K562 (cell line): ENCODE measurements at regions not wholly inside any gene's neighbourhood (a gene's known extent, or its start where the extent isn't known, plus 50 kb on each side); places are given as distances from the start of the nearest gene placed in this dataset.

Experiments used
- ARID4B ChIP-seq: sonication (generic); formaldehyde crosslinking; IDR thresholded peaks from 2 replicates; pipeline ENCODE4 v1.8.0; 2022; ENCODE audit warnings: mild to moderate bottlenecking, missing genetic modification reagents
- CSDE1 ChIP-seq, 2 experiments: fragments of 450-650 bp; IDR thresholded peaks; 2 replicates each; pipeline ENCODE4 v1.6.1; 2016; ENCODE audit warnings: mild to moderate bottlenecking in 1 of 2
- E2F6 ChIP-seq, 2 experiments: IDR thresholded peaks; 2 replicates each; pipeline ENCODE4 v1.6.1; 2011; ENCODE audit warnings: borderline replicate concordance in 1 of 2, control low read depth in 1 of 2, low read depth in 1 of 2, low read length in 1 of 2, mild to moderate bottlenecking in 1 of 2, mixed read lengths in 1 of 2, moderate library complexity in 1 of 2; ENCODE audit not compliant: insufficient read depth in 1 of 2, insufficient read length in 1 of 2, poor library complexity in 1 of 2, severe bottlenecking in 1 of 2; ENCODE audit errors: extremely low read depth in 1 of 2
- E4F1 ChIP-seq: fragments of 250-450 bp; sonication (Bioruptor Pico); IDR thresholded peaks from 2 replicates; pipeline ENCODE4 v1.5.0; 2021; ENCODE audit warnings: mild to moderate bottlenecking, borderline replicate concordance
- ETS2 ChIP-seq: IDR thresholded peaks from 2 replicates; pipeline ENCODE4 v1.6.1; 2016; ENCODE audit warnings: borderline replicate concordance, missing genetic modification characterization, mild to moderate bottlenecking, moderate library complexity, missing compliant biosample characterization; ENCODE audit not compliant: poor library complexity, severe bottlenecking
- HINFP ChIP-seq: fragments of 450-650 bp; conservative IDR thresholded peaks from 2 replicates; pipeline ENCODE4 v1.6.1; 2016; ENCODE audit warnings: missing genetic modification characterization, low read depth, mild to moderate bottlenecking, control low read depth, missing compliant biosample characterization
- HNRNPUL1 ChIP-seq: fragments of 200-400 bp; formaldehyde crosslinking; IDR thresholded peaks from 2 replicates; pipeline ENCODE4 v1.6.1; 2017; ENCODE audit warnings: low read length
- TCFL5 ChIP-seq: fragments of 250-450 bp; sonication (Bioruptor Pico); conservative IDR thresholded peaks from 2 replicates; pipeline ENCODE4 v1.6.1; 2021; ENCODE audit warnings: mild to moderate bottlenecking, moderate library complexity, matching md5 sums
- VEZF1 ChIP-seq: fragments of 200-800 bp; sonication (Bioruptor generic); IDR thresholded peaks from 2 replicates; pipeline ENCODE4 v1.6.1; 2017; ENCODE audit warnings: missing genetic modification characterization, missing compliant biosample characterization
- WHSC1 ChIP-seq: IDR thresholded peaks from one replicate; pipeline ENCODE4 v1.6.1; 2012; ENCODE audit warnings: low read length, control low read depth, inconsistent platforms
- ZBTB49 ChIP-seq: sonication (generic); formaldehyde crosslinking; IDR thresholded peaks from 2 replicates; pipeline ENCODE4 v1.8.0; 2022; ENCODE audit warnings: missing genetic modification reagents, mild to moderate bottlenecking, borderline replicate concordance
- ZNF12 ChIP-seq: sonication (generic); formaldehyde crosslinking; IDR thresholded peaks from 2 replicates; pipeline ENCODE4 v1.4.0; 2020; ENCODE audit warnings: mild to moderate bottlenecking, missing genetic modification reagents

- TF ChIP-seq ZBTB49 (CRISPR knock-in tag) (no peak), VEZF1 (CRISPR knock-in tag) (no peak), WHSC1 (no peak), TCFL5 (CRISPR knock-in tag) (no peak), HNRNPUL1 (no peak), ETS2 (tag) (no peak), CSDE1 (IDR thresholded peaks at IDR 0.05) (no peak), E2F6 (IDR thresholded peaks at IDR 0.05; ENCODE audit: borderline replicate concordance in 1 of 2, extremely low read depth in 1 of 2, insufficient read depth in 1 of 2, insufficient read length in 1 of 2, low read depth in 1 of 2, low read length in 1 of 2, poor library complexity in 1 of 2, severe bottlenecking in 1 of 2) (no peak), HINFP (tag) (no peak), ZNF12 (CRISPR knock-in tag) (no peak), ARID4B (CRISPR knock-in tag) (no peak), E4F1 (CRISPR knock-in tag) (no peak)
Measured at GRCh38 chr6:137749696-137750211, 117.3 kb upstream of the TNFAIP3 start (continued).
